GM18517 (cell line): ENCODE measurements at regions not wholly inside any gene's neighbourhood (a gene's known extent, or its start where the extent isn't known, plus 50 kb on each side); places are given as distances from the start of the nearest gene placed in this dataset.
A peak's percentile ranks its signal among the peaks of the same experiment; 100 is the strongest.

ENCODE experiments used
- ATAC-seq: cut with Tn5 transposase; IDR thresholded peaks from one replicate; pipeline ENCODE4 v1.9.1; 2021; ENCODE audit warnings: mild to moderate bottlenecking, moderate library complexity; ENCODE audit not compliant: unreplicated experiment

DNA sequence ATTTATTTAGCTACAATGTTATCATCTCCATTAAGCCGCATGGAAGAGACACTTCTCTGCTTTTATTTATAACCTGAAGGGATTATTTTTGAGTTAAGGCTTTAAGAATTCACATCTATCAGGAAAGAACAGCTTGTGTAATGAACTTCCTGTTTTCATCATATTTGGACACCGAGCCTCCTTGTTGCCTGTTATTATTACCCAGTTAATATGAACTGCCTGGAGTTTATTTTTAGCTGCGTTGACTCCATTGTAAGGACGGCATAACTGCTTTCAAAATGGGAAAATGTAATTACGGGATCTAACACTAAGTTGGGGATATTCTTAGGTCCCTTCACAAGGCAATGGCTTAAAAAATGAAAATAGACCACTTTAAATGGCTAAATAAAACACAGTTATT lies 89.0 kb upstream of the NR4A3 start:
- ATAC-seq = no peak

GRCh38 chr9:99735041-99735440 lies 86.6 kb upstream of the NR4A3 start:
- ATAC-seq = no peak

- no peak for ATAC-seq
Measured at GRCh38 chr9:99736291-99736690, 85.4 kb upstream of the NR4A3 start.

DNA sequence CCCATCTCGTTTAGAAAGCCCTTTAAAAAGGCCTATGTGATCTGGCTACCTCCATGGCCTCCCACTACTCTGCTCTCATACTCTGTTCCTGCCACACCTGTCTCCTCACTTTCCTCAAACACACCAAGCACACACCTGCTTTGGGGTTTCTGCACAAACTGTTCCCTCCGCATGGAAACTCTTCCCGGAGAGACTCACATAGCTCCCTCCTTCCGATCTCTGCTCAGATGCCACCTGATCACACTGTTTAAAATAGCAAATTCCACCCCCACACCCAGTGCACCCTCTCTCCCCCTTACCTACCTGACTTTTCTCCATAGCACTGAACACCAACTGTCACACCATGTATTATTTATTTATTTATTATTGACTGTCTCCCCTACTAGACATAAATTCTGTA lies 84.0 kb upstream of the NR4A3 start:
- ATAC-seq = no peak

GRCh38 chr9:99743006-99743405 lies 78.7 kb upstream of the NR4A3 start:
- no peak for ATAC-seq

- no peak for ATAC-seq
Measured at GRCh38 chr9:99743455-99743854, 78.2 kb upstream of the NR4A3 start.

- no peak for ATAC-seq
Measured at GRCh38 chr9:99744132-99744531, 77.6 kb upstream of the NR4A3 start.

DNA sequence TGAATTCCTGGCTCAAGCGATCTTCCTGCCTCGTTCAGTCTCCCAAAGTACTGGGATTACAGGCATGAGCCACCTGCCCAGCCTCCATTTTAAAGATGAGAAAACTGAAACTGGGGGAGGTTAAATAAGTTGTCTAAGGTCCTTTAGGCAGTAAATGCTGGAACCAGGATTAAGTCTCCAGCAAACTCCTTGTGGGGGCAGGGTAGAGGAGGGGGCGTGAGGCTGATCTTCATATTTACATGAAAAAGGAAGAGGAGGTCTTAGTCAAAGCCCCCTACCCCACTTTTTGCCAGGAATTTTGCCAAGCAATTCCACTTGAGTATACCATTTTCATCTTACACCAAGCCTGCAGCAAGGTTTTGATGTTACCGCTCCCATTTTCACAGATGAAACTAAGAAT lies 76.6 kb upstream of the NR4A3 start:
- no peak for ATAC-seq

DNA sequence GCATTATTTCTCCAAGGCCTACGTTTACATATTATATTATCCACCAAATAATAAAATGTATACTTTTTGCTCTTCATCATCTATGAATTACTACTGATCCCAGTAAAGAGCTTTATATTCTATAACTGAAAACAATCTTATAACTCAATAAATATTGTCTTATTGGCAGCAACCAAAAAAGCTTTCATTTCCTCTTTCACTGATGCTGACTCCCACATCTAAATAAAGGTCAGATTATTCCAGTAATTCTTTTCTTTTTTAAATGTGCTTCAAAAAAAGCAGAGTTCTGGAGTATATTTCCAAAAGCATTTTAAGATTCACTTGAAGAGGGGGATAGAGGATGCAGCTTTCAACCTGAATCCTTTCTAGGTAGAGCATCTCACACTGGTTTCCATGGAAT lies 75.3 kb upstream of the NR4A3 start:
- no peak for ATAC-seq

GRCh38 chr9:99748266-99748665 lies 73.4 kb upstream of the NR4A3 start:
- no peak for ATAC-seq

DNA sequence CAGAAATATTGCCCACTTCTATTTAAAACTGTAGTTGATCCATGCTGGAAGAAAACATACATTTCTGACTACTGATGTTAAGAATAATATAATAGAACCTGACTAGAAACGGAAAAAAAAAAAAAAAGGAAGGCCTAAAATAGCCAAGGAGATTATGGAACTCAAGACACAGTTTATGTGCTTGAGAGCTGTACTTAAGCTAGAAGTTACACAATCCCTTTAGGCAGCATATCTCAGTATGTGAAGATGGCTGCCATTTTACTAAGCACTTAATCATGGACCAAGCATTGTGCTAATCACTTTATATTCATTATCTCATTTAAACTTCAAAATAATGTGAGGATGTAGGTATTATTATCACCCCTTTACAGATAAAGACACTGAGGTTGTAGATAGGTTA lies 73.0 kb upstream of the NR4A3 start:
- no peak for ATAC-seq

GRCh38 chr9:99749641-99750040 lies 72.0 kb upstream of the NR4A3 start:
- ATAC-seq = no peak

DNA sequence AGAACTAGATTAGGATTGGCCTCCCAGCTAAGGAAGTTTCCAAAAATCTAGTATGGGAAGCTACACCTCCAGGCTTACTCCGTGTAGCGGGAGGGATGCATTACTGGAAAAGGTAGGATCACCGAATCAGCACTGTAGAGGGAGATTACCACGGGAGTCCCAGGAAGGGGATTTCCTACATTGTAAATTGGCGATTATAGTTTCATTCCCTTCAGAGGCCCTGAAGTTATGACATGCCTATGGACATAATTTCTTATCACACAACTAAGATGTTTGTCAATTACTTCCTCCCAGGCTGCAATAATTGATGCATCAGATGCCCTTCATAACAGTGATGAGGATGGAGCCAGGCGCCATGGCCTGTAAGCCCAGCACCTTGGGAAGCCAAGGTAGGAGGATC lies 71.2 kb upstream of the NR4A3 start:
- ATAC-seq = no peak

DNA sequence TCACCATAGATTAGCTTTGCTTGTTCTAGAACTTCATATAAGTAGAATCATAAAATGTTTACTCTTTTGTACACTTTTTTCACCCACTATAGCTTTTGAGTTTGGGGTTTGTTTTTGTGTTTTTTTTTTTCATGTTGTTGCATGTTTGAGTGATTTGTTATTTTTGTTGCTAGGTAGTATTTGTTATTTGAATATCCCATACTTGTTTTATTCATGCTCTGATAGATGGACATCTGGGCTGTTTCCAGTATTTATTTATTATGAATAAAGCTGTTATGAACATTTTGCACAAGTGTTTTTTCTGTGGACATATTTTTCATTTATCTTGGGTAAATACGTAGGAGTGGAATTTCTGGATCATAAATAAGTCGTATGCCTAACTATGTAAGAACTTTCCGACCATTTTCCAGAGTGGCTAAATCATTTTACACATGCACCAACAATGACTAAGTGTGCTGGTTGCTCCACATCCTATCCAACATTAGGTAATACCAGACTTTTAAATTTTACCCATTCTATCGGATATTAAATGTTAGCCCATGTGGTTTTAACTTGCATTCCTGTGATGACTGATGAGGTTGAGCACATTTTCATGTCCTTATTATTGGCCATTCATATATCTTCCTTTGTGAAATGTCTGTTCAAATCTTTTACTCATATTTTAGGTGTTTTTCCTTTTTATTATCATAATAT lies 69.1 kb upstream of the NR4A3 start:
- no peak for ATAC-seq

GRCh38 chr9:99753436-99753835 lies 68.2 kb upstream of the NR4A3 start:
- ATAC-seq = no peak

- ATAC-seq = no peak
Measured at GRCh38 chr9:99760421-99760820, 61.3 kb upstream of the NR4A3 start.

DNA sequence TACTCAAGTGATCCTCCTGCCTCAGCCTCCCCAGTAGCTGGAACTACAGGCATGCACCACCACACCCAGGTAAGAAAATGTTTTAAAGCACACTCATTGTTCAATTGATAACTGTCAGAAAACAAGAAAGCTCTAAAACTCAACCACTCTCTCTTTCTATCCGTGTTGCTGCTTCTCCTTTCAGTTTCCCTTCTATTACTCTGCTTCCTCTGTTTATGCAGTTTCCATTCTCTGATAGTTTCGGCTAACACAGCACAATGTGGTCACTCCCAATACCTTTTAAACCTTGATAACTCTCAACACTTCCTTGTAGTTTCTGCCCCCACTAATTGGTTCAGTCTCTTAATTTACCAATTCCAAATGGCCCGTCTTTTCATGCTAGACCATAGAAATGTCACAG lies 59.2 kb upstream of the NR4A3 start:
- peak; percentile 100 for ATAC-seq
